IMR-90 (cell line): ENCODE measurements at regions not wholly inside any gene's neighbourhood (a gene's known extent, or its start where the extent isn't known, plus 50 kb on each side); places are given as distances from the start of the nearest gene placed in this dataset.

Experiments
- ATAC-seq: fragments of 200-7000 bp; cut with Tn5 transposase; 2 replicates; pipeline ENCODE4 v1.9.1; 2020; ENCODE audit warnings: low read depth, mild to moderate bottlenecking, moderate library complexity
- BruUV-seq: library from RNA; stranded (reverse); fragments of 400-500 nt; replicated peaks from 2 replicates; lab custom pipeline; 2021; lab: Mats Ljungman, UMichigan
- CTCF ChIA-PET: fragments of 300-600 bp; formaldehyde crosslinking; extraction: SDS; loops from one replicate; lab custom pipeline; 2021; ENCODE audit warnings: antibody characterized with exemption; lab: Yijun Ruan, JAX
- POLR2A ChIA-PET: fragments of 300-600 bp; sonication (Branson Sonifier 250); formaldehyde crosslinking; loops from one replicate; lab custom pipeline; 2022; ENCODE audit warnings: antibody characterized with exemption; ENCODE audit not compliant: unreplicated experiment; lab: Charles Lee
- DNase-seq: peaks from one replicate; pipeline ENCODE4 v3.0.0; 2013
- H2AFZ ChIP-seq: replicated peaks from 2 replicates; pipeline ENCODE3; 2013; ENCODE audit warnings: low read length, mild to moderate bottlenecking; ENCODE audit not compliant: poor library complexity
- H2AK5ac ChIP-seq: 2 replicates; pipeline ENCODE4 v1.6.1; 2013; ENCODE audit warnings: low read depth, low read length, inconsistent platforms
- H2AK9ac ChIP-seq: replicated peaks from 2 replicates; pipeline ENCODE3; 2013; ENCODE audit warnings: mild to moderate bottlenecking, low read depth, low read length, moderate library complexity; ENCODE audit not compliant: poor library complexity
- H2BK120ac ChIP-seq: 2 replicates; pipeline ENCODE4 v1.6.1; 2013; ENCODE audit warnings: low read depth, low read length, inconsistent platforms
- H2BK15ac ChIP-seq: 3 replicates; pipeline ENCODE4 v1.6.1; 2013; ENCODE audit warnings: low read depth, low read length, inconsistent platforms
- H2BK20ac ChIP-seq: 2 replicates; pipeline ENCODE4 v1.6.1; 2013; ENCODE audit warnings: low read depth, mild to moderate bottlenecking, inconsistent platforms, low read length, moderate library complexity
- H2BK5ac ChIP-seq: 2 replicates; pipeline ENCODE4 v1.6.1; 2013; ENCODE audit warnings: mild to moderate bottlenecking, low read depth, low read length, inconsistent platforms; ENCODE audit not compliant: poor library complexity, severe bottlenecking
- H3K14ac ChIP-seq: replicated peaks from 2 replicates; pipeline ENCODE4 v1.6.1; 2013; ENCODE audit warnings: low read depth, low read length, inconsistent platforms
- H3K18ac ChIP-seq: 2 replicates; pipeline ENCODE4 v1.6.1; 2013; ENCODE audit warnings: low read depth, low read length, control low read depth
- H3K23ac ChIP-seq: 2 replicates; pipeline ENCODE4 v1.6.1; 2013; ENCODE audit warnings: low read depth, low read length, inconsistent platforms
- H3K27ac ChIP-seq: 2 replicates; pipeline ENCODE4 v1.5.1; 2013; ENCODE audit warnings: mild to moderate bottlenecking, control low read depth, low read length; ENCODE audit not compliant: insufficient read depth
- H3K27me3 ChIP-seq: 2 replicates; pipeline ENCODE4 v1.6.1; 2013; ENCODE audit warnings: low read length; ENCODE audit not compliant: control insufficient read depth, insufficient read depth
- H3K36me3 ChIP-seq: 2 replicates; pipeline ENCODE4 v1.6.1; 2013; ENCODE audit warnings: low read length, mixed read lengths; ENCODE audit not compliant: control insufficient read depth, insufficient read depth
- H3K4ac ChIP-seq: 2 replicates; pipeline ENCODE4 v1.6.1; 2013; ENCODE audit warnings: low read depth, low read length, inconsistent platforms
- H3K4me1 ChIP-seq: 2 replicates; pipeline ENCODE4 v1.6.1; 2013; ENCODE audit warnings: low read length, mixed read lengths; ENCODE audit not compliant: control insufficient read depth, insufficient read depth
- H3K4me2 ChIP-seq: 2 replicates; pipeline ENCODE4 v1.6.1; 2013; ENCODE audit warnings: low read depth, mild to moderate bottlenecking, control low read depth, low read length, moderate library complexity
- H3K4me3 ChIP-seq: 2 replicates; pipeline ENCODE4 v1.5.1; 2013; ENCODE audit warnings: low read depth, mild to moderate bottlenecking, control low read depth, low read length, moderate library complexity; ENCODE audit not compliant: insufficient read depth
- H3K56ac ChIP-seq: 2 replicates; pipeline ENCODE4 v1.6.1; 2013; ENCODE audit warnings: low read length, inconsistent platforms; ENCODE audit not compliant: insufficient read depth; ENCODE audit errors: extremely low read depth
- H3K79me1 ChIP-seq, 2 experiments: 2 replicates each; pipeline ENCODE4 v1.6.1; 2013; ENCODE audit warnings: low read length in 2 of 2, inconsistent platforms in 1 of 2, low read depth in 1 of 2
- H3K9ac ChIP-seq: 2 replicates; pipeline ENCODE4 v1.6.1; 2013; ENCODE audit warnings: low read depth, low read length, control low read depth
- H3K9me1 ChIP-seq: 2 replicates; pipeline ENCODE4 v1.6.1; 2013; ENCODE audit warnings: low read length, inconsistent platforms; ENCODE audit not compliant: insufficient read depth
- H3K9me3 ChIP-seq: 2 replicates; pipeline ENCODE4 v1.6.1; 2013; ENCODE audit warnings: low read length; ENCODE audit not compliant: control insufficient read depth, insufficient read depth
- H4K20me1 ChIP-seq: 2 replicates; pipeline ENCODE4 v1.6.1; 2013; ENCODE audit warnings: low read length, inconsistent platforms; ENCODE audit not compliant: insufficient read depth
- H4K5ac ChIP-seq: 2 replicates; pipeline ENCODE4 v1.6.1; 2013; ENCODE audit warnings: mild to moderate bottlenecking, low read depth, low read length, control low read depth
- H4K8ac ChIP-seq, 2 experiments: 2 replicates each; pipeline ENCODE4 v1.6.1; 2013; ENCODE audit warnings: low read depth in 2 of 2, low read length in 2 of 2, control low read depth in 1 of 2, inconsistent platforms in 1 of 2
- H4K91ac ChIP-seq: 2 replicates; pipeline ENCODE4 v1.6.1; 2013; ENCODE audit warnings: low read depth, low read length, inconsistent platforms; ENCODE audit not compliant: insufficient read depth
- CHD1 ChIP-seq: IDR thresholded peaks from 2 replicates; pipeline ENCODE4 v1.6.1; 2012; ENCODE audit warnings: low read depth, low read length, improper control_type of control experiment
- FOS ChIP-seq: fragments of 150-350 bp; IDR thresholded peaks from 2 replicates; pipeline ENCODE4 v1.6.1; 2016; ENCODE audit warnings: low read depth, low read length
- MAFK ChIP-seq: IDR thresholded peaks from 2 replicates; pipeline ENCODE4 v1.6.1; 2012; ENCODE audit warnings: low read depth, low read length, improper control_type of control experiment
- MAZ ChIP-seq: IDR thresholded peaks from 2 replicates; pipeline ENCODE4 v1.6.1; 2012; ENCODE audit warnings: low read depth, mild to moderate bottlenecking, low read length, improper control_type of control experiment, moderate library complexity, borderline replicate concordance
- NFE2L2 ChIP-seq: fragments of 150-350 bp; IDR thresholded peaks from 2 replicates; pipeline ENCODE4 v1.6.1; 2016; ENCODE audit warnings: low read depth, mild to moderate bottlenecking, low read length
- RCOR1 ChIP-seq: IDR thresholded peaks from 2 replicates; pipeline ENCODE4 v1.6.1; 2012; ENCODE audit warnings: mild to moderate bottlenecking, low read length, improper control_type of control experiment; ENCODE audit not compliant: insufficient replicate concordance
- RFX5 ChIP-seq: IDR thresholded peaks from 2 replicates; pipeline ENCODE4 v1.8.0; 2012; ENCODE audit warnings: low read depth, mild to moderate bottlenecking, low read length, moderate library complexity
- WGBS, 2 experiments: methylation state at CpG; one replicate each; pipeline versions ENCODE4 v1.1.5 to v1.1.7; 2013; ENCODE audit warnings: missing lambda C conversion rate in 2 of 2; ENCODE audit not compliant: insufficient read length in 1 of 2; ENCODE audit errors: extremely low coverage in 2 of 2; 5-methylcytosine and 5-hydroxymethylcytosine counted together
- dilution Hi-C: fragments of 300-500 bp; cut with HindIII; formaldehyde crosslinking; loops from one replicate; pipeline ENCODE4 v1.14.3; 2018; ENCODE audit warnings: low sequenced_read_pairs; ENCODE audit not compliant: unreplicated experiment
- in situ Hi-C: fragments of 300-500 bp; cut with MboI; formaldehyde crosslinking; loops from 3 replicates; pipeline ENCODE4 v1.14.3; 2019; ENCODE audit warnings: low sequenced_read_pairs, inconsistent platforms, mixed read lengths
- intact Hi-C: fragments of 100-400 bp; cut with micrococcal nuclease; formaldehyde crosslinking; loops from 2 replicates; pipeline ENCODE4 v1.10.0; 2022
- TF ChIP-seq, protein P1 (sequence below): fragments of 150-350 bp; IDR thresholded peaks from 2 replicates; pipeline ENCODE4 v1.6.1; 2016; ENCODE audit warnings: low read depth, mild to moderate bottlenecking, low read length, moderate library complexity, borderline replicate concordance
- TF ChIP-seq, protein P2 (sequence below): conservative IDR thresholded peaks from 2 replicates; pipeline ENCODE4 v1.5.1; 2012; ENCODE audit warnings: mild to moderate bottlenecking, low read depth, low read length, improper control_type of control experiment
- TF ChIP-seq, protein P3 (sequence below): fragments of 150-350 bp; IDR thresholded peaks from 2 replicates; pipeline ENCODE4 v1.6.1; 2017; ENCODE audit warnings: mild to moderate bottlenecking, antibody characterized with exemption, low read length, low read depth

DNA sequence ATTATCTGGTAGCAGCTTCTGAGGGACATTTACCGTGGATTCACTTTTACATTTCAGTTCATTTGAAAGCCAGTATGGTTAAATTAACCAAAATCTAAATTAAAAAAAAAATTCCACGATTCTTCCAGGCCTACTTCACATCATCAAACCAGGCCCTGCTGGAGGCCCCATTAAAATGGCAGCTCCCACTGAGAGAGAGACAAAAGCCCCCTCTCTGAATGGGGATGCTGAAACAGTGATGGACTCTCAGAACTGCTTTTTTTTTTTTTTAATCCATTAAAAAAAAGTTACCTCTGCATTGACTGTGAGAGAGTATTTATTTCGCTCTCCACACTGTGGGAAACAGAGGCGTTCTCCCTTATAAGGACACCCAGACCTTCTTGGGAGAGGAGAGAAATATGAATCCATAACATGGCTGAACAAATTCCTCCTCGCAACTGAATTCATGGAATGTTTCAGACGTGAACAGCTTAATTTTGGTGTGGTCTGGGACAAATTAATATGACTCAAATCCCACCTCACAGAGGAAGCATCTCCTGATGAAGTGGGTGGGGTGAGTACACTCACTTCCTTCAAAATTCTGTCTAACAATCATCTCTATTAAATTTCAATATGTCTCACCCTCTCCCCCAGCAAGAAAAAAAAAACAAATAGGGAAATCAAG, 73.5 kb downstream of the SAMD9 start (continued):
- TF ChIP-seq MAFK (no peak), FOS (no peak)

- 10% methylated on average over 16 of the region's 28 CpGs; no CpG with 5 or more reads in 1 of the 2 experiments for WGBS, 2 experiments
- Histone ChIP-seq H3K36me3 (no peaks in the 10 kb centered on the region), H2BK15ac (peak overlapping the region; percentile 3; the same call in 1 of the 3 replicates), H3K4me1 (peaks cover 15% of the 10 kb centered on the region), H2BK120ac (peak overlapping the region; percentile 94), H4K20me1 (no peaks in the 10 kb centered on the region), H4K8ac (peak overlapping the region; percentile 72 to 93), H3K27me3 (no peaks in the 10 kb centered on the region), H3K9me1 (peaks cover 8% of the 10 kb centered on the region), H4K91ac (peak overlapping the region; percentile 81), H2AFZ (peak overlapping the region; percentile 86), H3K9me3 (no peaks in the 10 kb centered on the region), H3K23ac (peak overlapping the region; percentile 96), H3K4me3 (peak overlapping the region; percentile 1; the same call in 1 of the 2 replicates), H4K5ac (peak overlapping the region; percentile 72), H2BK5ac (peak overlapping the region; percentile 81), H3K14ac (peak overlapping the region; percentile 96), H2AK9ac (peak overlapping the region; percentile 43), H3K56ac (peak overlapping the region; percentile 68; the same call in 1 of the 2 replicates), H3K4me2 (peak overlapping the region; percentile 47), H3K18ac (peak overlapping the region; percentile 43), H2AK5ac (peak overlapping the region; percentile 71), H3K9ac (peak overlapping the region; percentile 81), H3K79me1 (peaks cover 0 to 5% of the 10 kb centered on the region in 2 experiments; a peak in 1 of 4 replicates), H3K27ac (peak overlapping the region; percentile 81), H2BK20ac (peak overlapping the region; percentile 45), H3K4ac (peak overlapping the region; percentile 95)
- POLR2A ChIA-PET = interaction anchor here (0.5 to 0.6 kb wide), 3 partner anchors 144 to 284 kb away, joined by 3 to 10 read pairs (median 8); no protein-coding TSS in a partner anchor
- dilution Hi-C loops (no loop called here), intact Hi-C loops (no loop called here), in situ Hi-C loops (no loop called here)
- ATAC-seq (peak; percentile 70), DNase-seq (peak; percentile 96)
- CTCF ChIA-PET = interaction anchor here (0.6 to 1.4 kb wide), 3 partner anchors 211 to 387 kb away, joined by 3 to 10 read pairs (median 4); no protein-coding TSS in a partner anchor
- no TSS peak for BruUV-seq
- peak; percentile 69 for TF ChIP-seq MAZ
- TF ChIP-seq, protein P1, sequence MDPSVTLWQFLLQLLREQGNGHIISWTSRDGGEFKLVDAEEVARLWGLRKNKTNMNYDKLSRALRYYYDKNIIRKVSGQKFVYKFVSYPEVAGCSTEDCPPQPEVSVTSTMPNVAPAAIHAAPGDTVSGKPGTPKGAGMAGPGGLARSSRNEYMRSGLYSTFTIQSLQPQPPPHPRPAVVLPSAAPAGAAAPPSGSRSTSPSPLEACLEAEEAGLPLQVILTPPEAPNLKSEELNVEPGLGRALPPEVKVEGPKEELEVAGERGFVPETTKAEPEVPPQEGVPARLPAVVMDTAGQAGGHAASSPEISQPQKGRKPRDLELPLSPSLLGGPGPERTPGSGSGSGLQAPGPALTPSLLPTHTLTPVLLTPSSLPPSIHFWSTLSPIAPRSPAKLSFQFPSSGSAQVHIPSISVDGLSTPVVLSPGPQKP = no peak
- TF ChIP-seq RFX5 = no peak
- peak; percentile 83 for TF ChIP-seq FOS
- peak; percentile 41; the same call in 1 of the 2 replicates for TF ChIP-seq NFE2L2
- TF ChIP-seq, protein P2, sequence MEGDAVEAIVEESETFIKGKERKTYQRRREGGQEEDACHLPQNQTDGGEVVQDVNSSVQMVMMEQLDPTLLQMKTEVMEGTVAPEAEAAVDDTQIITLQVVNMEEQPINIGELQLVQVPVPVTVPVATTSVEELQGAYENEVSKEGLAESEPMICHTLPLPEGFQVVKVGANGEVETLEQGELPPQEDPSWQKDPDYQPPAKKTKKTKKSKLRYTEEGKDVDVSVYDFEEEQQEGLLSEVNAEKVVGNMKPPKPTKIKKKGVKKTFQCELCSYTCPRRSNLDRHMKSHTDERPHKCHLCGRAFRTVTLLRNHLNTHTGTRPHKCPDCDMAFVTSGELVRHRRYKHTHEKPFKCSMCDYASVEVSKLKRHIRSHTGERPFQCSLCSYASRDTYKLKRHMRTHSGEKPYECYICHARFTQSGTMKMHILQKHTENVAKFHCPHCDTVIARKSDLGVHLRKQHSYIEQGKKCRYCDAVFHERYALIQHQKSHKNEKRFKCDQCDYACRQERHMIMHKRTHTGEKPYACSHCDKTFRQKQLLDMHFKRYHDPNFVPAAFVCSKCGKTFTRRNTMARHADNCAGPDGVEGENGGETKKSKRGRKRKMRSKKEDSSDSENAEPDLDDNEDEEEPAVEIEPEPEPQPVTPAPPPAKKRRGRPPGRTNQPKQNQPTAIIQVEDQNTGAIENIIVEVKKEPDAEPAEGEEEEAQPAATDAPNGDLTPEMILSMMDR = no peak
- TF ChIP-seq CHD1 = 0 out of 2 replicates have a peak, but pooled peaks have one; percentile 44
- peak; percentile 37; the same call in 1 of the 2 replicates for TF ChIP-seq MAFK
- TF ChIP-seq, protein P3, sequence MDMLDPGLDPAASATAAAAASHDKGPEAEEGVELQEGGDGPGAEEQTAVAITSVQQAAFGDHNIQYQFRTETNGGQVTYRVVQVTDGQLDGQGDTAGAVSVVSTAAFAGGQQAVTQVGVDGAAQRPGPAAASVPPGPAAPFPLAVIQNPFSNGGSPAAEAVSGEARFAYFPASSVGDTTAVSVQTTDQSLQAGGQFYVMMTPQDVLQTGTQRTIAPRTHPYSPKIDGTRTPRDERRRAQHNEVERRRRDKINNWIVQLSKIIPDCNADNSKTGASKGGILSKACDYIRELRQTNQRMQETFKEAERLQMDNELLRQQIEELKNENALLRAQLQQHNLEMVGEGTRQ = no peak
- no peak for TF ChIP-seq RCOR1
These were observed 74.3 kb downstream of the SAMD9 start for GRCh38 chr7:93043385-93043985.
